ENCODE measurements at regions not wholly inside any gene's neighbourhood (a gene's known extent, or its start where the extent isn't known, plus 50 kb on each side); places are given as distances from the start of the nearest gene placed in this dataset.

DNA sequence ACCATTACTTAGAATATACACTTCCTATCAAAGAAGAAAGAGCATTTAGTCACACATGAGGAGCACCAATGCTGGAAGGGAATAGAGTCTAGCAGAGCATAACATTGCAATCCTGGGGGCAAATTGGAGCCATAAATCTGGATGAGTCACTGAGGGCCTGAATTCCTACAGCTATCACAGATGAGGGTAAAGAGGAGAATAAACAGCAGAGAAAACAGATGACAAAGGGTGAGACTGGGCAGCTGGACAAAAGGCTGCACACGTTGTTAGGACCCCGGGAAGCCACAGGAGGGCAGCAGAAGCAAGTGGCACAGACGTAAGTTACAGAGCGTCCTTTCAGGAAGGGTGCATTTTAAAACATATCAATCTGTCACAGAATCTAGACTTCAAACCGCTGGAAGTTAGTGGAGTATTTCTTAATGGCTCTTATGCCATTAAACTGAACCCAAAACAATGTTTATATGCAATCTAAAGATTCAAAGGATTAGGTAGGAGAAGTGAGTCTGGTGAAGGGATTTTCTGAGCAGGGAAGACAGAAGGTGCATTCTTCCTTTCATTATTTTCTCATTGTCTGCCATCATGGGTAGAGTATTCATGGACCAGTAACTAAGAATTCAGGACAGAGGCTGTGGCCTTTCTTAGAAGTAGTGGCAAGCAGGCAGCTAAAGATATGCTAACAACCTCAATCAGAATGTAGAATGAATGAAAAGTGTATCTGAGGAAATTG lies 159.8 kb upstream of the DAAM1 start:
- intact Hi-C loops (cut with micrococcal nuclease; ENCODE audit: unreplicated experiment) = loop anchor here (1.0 kb wide), 3 partner anchors 27 to 416 kb away; no protein-coding TSS in a partner anchor
- no peaks in the 10 kb centered on the region for H3K27me3 ChIP-seq (replicated peaks; ENCODE audit: control insufficient read depth, insufficient read depth, low read length)
- no peak overlapping the region for H3K4me3 ChIP-seq (ENCODE audit: low read depth, low read length)
- no TSS peak for BruUV-seq (replicated peaks)
- Mint-ChIP-seq H3K36me3 (ENCODE audit: insufficient read depth, unreplicated experiment) (no peaks in the 10 kb centered on the region), H3K27me3 (ENCODE audit: insufficient read depth, unreplicated experiment) (peaks cover 7% of the 10 kb centered on the region), H3K27ac (ENCODE audit: unreplicated experiment) (no peak overlapping the region), H3K4me3 (ENCODE audit: unreplicated experiment) (no peak overlapping the region), H3K4me1 (ENCODE audit: low read depth, unreplicated experiment) (peaks cover 9% of the 10 kb centered on the region), H3K9me3 (ENCODE audit: unreplicated experiment) (no peaks in the 10 kb centered on the region)
- no peaks in the 10 kb centered on the region for H3K9me3 ChIP-seq
- no peaks in the 10 kb centered on the region for H3K36me3 ChIP-seq (ENCODE audit: control insufficient read depth, insufficient read depth, low read length)
- no peaks in the 10 kb centered on the region for H3K4me1 ChIP-seq
- ChIA-PET CTCF (interaction anchor here (0.6 to 1.4 kb wide), 6 partner anchors 27 to 527 kb away, joined by 3 to 9 read pairs (median 4); no protein-coding TSS in a partner anchor), POLR2A (no interaction called here)
- DNase-seq = peak; percentile 67 to 71
- TF ChIP-seq, protein P1, sequence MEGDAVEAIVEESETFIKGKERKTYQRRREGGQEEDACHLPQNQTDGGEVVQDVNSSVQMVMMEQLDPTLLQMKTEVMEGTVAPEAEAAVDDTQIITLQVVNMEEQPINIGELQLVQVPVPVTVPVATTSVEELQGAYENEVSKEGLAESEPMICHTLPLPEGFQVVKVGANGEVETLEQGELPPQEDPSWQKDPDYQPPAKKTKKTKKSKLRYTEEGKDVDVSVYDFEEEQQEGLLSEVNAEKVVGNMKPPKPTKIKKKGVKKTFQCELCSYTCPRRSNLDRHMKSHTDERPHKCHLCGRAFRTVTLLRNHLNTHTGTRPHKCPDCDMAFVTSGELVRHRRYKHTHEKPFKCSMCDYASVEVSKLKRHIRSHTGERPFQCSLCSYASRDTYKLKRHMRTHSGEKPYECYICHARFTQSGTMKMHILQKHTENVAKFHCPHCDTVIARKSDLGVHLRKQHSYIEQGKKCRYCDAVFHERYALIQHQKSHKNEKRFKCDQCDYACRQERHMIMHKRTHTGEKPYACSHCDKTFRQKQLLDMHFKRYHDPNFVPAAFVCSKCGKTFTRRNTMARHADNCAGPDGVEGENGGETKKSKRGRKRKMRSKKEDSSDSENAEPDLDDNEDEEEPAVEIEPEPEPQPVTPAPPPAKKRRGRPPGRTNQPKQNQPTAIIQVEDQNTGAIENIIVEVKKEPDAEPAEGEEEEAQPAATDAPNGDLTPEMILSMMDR (IDR thresholded peaks at IDR 0.05; ENCODE audit: insufficient read depth in 1 of 2, low read depth in 1 of 2, low read length in 1 of 2, severe bottlenecking in 1 of 2, unreplicated experiment in 1 of 2) = peak; percentile 72 to 92

DNA sequence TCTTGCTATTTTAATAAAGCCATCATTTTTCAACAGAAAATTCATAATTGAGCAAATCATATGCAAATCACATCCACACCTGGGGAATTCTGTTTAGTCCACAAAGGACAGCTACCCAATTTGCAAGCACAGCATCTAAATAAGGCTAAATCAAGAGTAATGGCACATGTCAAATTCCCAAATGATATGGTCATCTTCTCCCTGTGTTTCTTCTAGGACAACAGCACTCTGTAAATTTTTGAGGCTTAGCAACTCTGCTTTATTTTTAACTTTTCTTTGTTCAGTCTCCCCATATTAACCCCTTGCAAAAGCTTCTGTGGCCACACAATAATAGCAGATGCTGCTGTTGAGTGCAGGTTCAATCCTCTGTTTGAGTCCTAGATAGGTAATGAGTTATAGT lies 155.6 kb upstream of the DAAM1 start:
- Mint-ChIP-seq H3K9me3 (ENCODE audit: unreplicated experiment) (peaks cover 19% of the 10 kb centered on the region), H3K4me3 (ENCODE audit: unreplicated experiment) (no peak overlapping the region), H3K27me3 (ENCODE audit: insufficient read depth, unreplicated experiment) (peaks cover 8% of the 10 kb centered on the region), H3K27ac (ENCODE audit: unreplicated experiment) (no peak overlapping the region), H3K4me1 (ENCODE audit: low read depth, unreplicated experiment) (peaks cover 9% of the 10 kb centered on the region), H3K36me3 (ENCODE audit: insufficient read depth, unreplicated experiment) (no peaks in the 10 kb centered on the region)
- CTCF ChIA-PET = no interaction called here
- BruUV-seq (replicated peaks) = no TSS peak
- POLR2A ChIA-PET = no interaction called here
- H3K36me3 ChIP-seq (ENCODE audit: control insufficient read depth, insufficient read depth, low read length) = no peaks in the 10 kb centered on the region
- no peaks in the 10 kb centered on the region for H3K27me3 ChIP-seq (replicated peaks; ENCODE audit: control insufficient read depth, insufficient read depth, low read length)
- no peak for DNase-seq
- TF ChIP-seq, protein P1 (IDR thresholded peaks at IDR 0.05; ENCODE audit: insufficient read depth in 1 of 2, low read depth in 1 of 2, low read length in 1 of 2, severe bottlenecking in 1 of 2, unreplicated experiment in 1 of 2) = no peak
- H3K4me3 ChIP-seq (ENCODE audit: low read depth, low read length) = no peak overlapping the region
- H3K4me1 ChIP-seq = no peaks in the 10 kb centered on the region
- no peaks in the 10 kb centered on the region for H3K9me3 ChIP-seq
- intact Hi-C loops (cut with micrococcal nuclease; ENCODE audit: unreplicated experiment) = no loop called here

DNA sequence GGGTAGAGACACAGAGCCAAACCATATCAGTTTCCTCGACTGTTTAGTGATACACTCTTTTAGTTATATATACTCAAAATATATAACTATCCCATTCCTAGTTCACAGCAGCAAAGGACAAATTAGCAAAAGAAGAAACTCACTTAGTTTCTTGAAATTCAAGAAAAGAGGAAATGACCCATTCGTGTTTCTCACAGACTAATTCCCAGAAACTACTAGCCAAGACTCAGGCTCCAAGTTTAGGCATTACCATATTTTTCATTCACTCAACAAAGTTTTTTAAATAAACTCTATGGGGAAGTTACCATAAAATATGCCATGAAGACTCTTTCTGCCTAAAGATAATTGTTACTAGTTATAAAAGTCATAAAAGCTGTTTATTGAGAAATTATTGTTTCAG lies 152.3 kb upstream of the DAAM1 start:
- Histone ChIP-seq H3K9me3 (no peaks in the 10 kb centered on the region), H3K4me1 (no peaks in the 10 kb centered on the region), H3K36me3 (ENCODE audit: control insufficient read depth, insufficient read depth, low read length) (no peaks in the 10 kb centered on the region), H3K27me3 (replicated peaks; ENCODE audit: control insufficient read depth, insufficient read depth, low read length) (no peaks in the 10 kb centered on the region), H3K4me3 (ENCODE audit: low read depth, low read length) (no peak overlapping the region)
- Mint-ChIP-seq H3K4me3 (ENCODE audit: unreplicated experiment) (no peak overlapping the region), H3K4me1 (ENCODE audit: low read depth, unreplicated experiment) (no peaks in the 10 kb centered on the region), H3K27ac (ENCODE audit: unreplicated experiment) (no peak overlapping the region), H3K36me3 (ENCODE audit: insufficient read depth, unreplicated experiment) (no peaks in the 10 kb centered on the region), H3K27me3 (ENCODE audit: insufficient read depth, unreplicated experiment) (peaks cover 5% of the 10 kb centered on the region), H3K9me3 (ENCODE audit: unreplicated experiment) (peaks cover 19% of the 10 kb centered on the region)
- intact Hi-C loops (cut with micrococcal nuclease; ENCODE audit: unreplicated experiment) = no loop called here
- BruUV-seq (replicated peaks) = no TSS peak
- ChIA-PET CTCF (no interaction called here), POLR2A (no interaction called here)
- TF ChIP-seq, protein P1 (IDR thresholded peaks at IDR 0.05; ENCODE audit: insufficient read depth in 1 of 2, low read depth in 1 of 2, low read length in 1 of 2, severe bottlenecking in 1 of 2, unreplicated experiment in 1 of 2) = no peak
- DNase-seq = no peak
